ENCODE measurements at regions not wholly inside any gene's neighbourhood (a gene's known extent, or its start where the extent isn't known, plus 50 kb on each side); places are given as distances from the start of the nearest gene placed in this dataset.
"Not testable (repeated sequence)": the region's sequence is repeated elsewhere in the genome, so short reads cannot be mapped to it uniquely, and the experiment has no call there.

GRCh38 chr18:55925772-55926171 lies 337.8 kb upstream of the TCF4 start:
- in situ Hi-C loops (cut with HindIII; ENCODE audit: low pct_unique_long_range_greater_than_20kb, low sequenced_read_pairs) = no loop called here
- TF ChIP-seq JUND (IDR thresholded peaks at IDR 0.05; ENCODE audit: low read depth) = no peak
- DNase-seq (ENCODE audit: low read depth in 1 of 2, low spot score in 1 of 2) = no peak

- no peak for TF ChIP-seq JUND (IDR thresholded peaks at IDR 0.05; ENCODE audit: low read depth)
- in situ Hi-C loops (cut with HindIII; ENCODE audit: low pct_unique_long_range_greater_than_20kb, low sequenced_read_pairs) = no loop called here
- no peak for DNase-seq (ENCODE audit: low read depth in 1 of 2, low spot score in 1 of 2)
Measured at GRCh38 chr18:55920063-55920462, 332.1 kb upstream of the TCF4 start.

- in situ Hi-C loops (cut with HindIII; ENCODE audit: low pct_unique_long_range_greater_than_20kb, low sequenced_read_pairs) = no loop called here
- DNase-seq (ENCODE audit: low read depth in 1 of 2, low spot score in 1 of 2) = no peak
- no peak for TF ChIP-seq JUND (IDR thresholded peaks at IDR 0.05; ENCODE audit: low read depth)
Measured at GRCh38 chr18:55918444-55918843, 330.5 kb upstream of the TCF4 start.

DNA sequence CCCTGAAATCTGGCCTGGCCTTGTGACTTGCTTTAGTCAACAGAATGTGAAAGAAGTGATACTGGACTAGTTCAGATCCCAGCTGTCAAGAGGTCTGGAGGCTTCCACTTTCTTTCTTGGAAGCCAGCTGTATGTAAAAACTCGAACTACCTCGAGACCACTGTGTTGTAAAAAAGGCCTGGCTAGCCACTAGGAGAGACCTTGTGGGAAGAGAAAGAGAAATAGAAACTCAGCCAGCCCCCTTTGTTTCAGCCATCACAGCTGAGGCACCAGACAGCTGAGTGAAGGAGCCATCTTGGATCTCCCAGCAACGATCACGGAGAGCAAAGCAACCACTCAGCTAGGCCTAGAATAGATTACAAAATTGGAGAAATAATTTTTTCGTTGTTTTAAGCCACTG lies 324.9 kb upstream of the TCF4 start:
- no peak for DNase-seq (ENCODE audit: low read depth in 1 of 2, low spot score in 1 of 2)
- TF ChIP-seq JUND (IDR thresholded peaks at IDR 0.05; ENCODE audit: low read depth) = no peak
- in situ Hi-C loops (cut with HindIII; ENCODE audit: low pct_unique_long_range_greater_than_20kb, low sequenced_read_pairs) = no loop called here

GRCh38 chr18:55912071-55912470 lies 324.1 kb upstream of the TCF4 start:
- TF ChIP-seq JUND (IDR thresholded peaks at IDR 0.05; ENCODE audit: low read depth) = no peak
- in situ Hi-C loops (cut with HindIII; ENCODE audit: low pct_unique_long_range_greater_than_20kb, low sequenced_read_pairs) = no loop called here
- DNase-seq (ENCODE audit: low read depth in 1 of 2, low spot score in 1 of 2) = no peak

DNA sequence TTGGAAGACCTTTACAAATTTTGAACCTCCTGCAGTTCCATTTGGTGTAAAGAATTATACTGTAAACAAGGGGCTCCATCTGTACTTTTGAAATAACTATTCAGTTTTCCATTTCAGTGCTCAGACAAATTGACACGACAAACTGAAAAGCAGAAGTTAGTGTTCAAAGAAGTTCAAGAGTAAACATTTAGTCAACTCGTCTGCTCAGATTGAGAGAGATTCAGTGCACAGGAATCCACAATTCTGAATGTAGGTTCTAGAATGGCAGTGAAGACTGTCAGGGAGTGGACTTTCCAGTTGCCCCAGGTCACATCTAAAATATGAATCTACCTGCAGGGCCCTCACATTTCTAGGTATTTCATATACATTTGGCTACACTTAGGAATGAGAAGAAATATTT lies 322.3 kb upstream of the TCF4 start:
- in situ Hi-C loops (cut with HindIII; ENCODE audit: low pct_unique_long_range_greater_than_20kb, low sequenced_read_pairs) = no loop called here
- TF ChIP-seq JUND (IDR thresholded peaks at IDR 0.05; ENCODE audit: low read depth) = no peak
- DNase-seq (ENCODE audit: low read depth in 1 of 2, low spot score in 1 of 2) = peak in 1 of 2 experiments; percentile 6

DNA sequence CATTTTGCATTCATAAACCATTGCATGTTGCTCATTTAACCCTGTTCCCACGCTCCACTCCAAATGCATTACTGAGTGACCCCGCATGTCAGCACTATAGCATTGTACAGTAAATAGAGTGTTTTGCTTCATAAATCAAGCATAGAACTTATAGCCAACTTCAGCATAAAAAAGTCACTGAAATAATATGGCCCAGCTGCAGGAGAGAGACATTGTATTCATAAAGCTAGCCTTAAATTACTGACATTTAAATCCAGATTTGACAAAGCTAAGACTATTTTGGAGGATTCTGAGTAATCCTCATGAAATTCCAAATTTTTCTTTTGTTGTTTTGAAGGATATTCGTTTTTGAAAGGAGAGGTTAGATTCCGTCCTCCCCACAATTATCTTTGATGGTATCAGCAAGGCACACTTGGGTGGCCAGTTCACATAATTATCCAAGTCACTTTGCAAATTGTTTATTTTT lies 320.9 kb upstream of the TCF4 start:
- in situ Hi-C loops (cut with HindIII; ENCODE audit: low pct_unique_long_range_greater_than_20kb, low sequenced_read_pairs) = no loop called here
- TF ChIP-seq JUND (IDR thresholded peaks at IDR 0.05; ENCODE audit: low read depth) = no peak
- no peak for DNase-seq (ENCODE audit: low read depth in 1 of 2, low spot score in 1 of 2)

DNA sequence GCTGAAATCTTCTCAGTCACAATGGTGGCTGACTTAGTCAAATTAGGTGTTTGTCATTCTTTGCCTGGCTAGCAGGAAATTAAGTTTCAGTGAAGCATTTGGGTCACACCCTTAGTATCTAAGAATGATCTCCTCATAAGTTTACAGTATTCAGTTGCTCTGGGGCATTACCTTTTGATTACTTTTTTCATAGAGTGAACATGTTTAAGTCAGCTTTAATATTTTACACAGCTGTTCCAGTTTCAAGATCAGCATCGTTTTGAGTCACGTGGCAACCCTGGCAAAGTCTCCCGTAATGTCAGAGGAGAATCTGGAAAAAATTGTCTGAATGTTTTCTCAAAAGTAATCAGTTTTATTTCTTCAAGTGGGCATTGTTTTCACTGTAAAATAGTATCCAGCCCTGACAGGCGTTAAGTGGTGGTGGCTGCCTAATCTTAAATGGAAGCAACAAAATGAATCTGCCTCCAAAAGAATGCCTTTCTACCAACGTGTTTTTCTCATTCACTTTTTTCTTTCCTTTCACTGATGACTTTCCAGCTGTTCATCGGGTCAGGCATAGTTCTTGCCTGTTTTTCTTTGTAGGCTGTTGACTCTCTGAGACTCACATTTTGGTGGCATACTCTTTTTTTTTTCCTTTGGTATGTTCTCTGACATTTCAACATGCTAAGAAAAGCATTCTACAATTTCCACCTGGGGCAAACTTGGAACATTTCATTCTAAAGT lies 319.6 kb upstream of the TCF4 start:
- in situ Hi-C loops (cut with HindIII; ENCODE audit: low pct_unique_long_range_greater_than_20kb, low sequenced_read_pairs) = no loop called here
- no peak for TF ChIP-seq JUND (IDR thresholded peaks at IDR 0.05; ENCODE audit: low read depth)
- no peak for DNase-seq (ENCODE audit: low read depth in 1 of 2, low spot score in 1 of 2)

DNA sequence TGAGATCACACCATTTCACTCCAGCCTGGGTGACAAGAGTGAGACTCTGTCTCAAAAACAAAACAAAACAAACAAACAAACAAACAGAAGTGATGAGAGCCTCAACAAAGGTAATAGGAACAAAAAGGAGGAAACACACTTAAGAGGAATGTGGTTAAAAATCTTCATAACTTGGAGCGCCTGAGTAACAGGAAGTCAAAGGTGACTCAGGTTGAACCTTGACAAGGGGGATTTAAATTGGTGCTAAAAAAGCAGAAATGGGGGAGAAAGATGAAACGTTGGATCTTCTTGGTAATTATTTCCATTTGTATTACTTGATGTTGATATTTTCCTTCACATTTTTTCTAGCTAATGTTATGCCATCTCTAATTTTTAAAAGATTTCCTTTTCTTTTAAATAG lies 318.5 kb upstream of the TCF4 start:
- no peak for DNase-seq (ENCODE audit: low read depth in 1 of 2, low spot score in 1 of 2)
- no peak for TF ChIP-seq JUND (IDR thresholded peaks at IDR 0.05; ENCODE audit: low read depth)
- in situ Hi-C loops (cut with HindIII; ENCODE audit: low pct_unique_long_range_greater_than_20kb, low sequenced_read_pairs) = no loop called here

DNA sequence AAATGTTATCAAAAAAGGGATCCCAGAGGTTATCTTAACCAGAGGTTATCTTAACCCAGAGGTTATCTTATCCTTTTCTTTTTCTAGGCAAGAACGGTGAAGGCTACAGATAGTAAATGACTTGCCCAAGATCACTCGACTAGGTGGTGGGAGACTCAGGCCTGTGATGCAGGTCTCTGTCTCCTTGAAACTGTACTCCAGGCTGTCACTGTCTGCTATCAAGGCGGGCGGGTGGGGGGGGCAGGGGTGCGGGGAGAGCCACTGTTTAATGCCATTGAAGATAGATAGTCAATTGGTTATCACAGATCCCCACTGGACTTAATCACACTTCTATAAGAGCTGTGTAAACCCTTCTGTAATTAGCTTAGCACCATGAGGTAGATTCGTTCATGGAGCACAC lies 315.9 kb upstream of the TCF4 start:
- in situ Hi-C loops (cut with HindIII; ENCODE audit: low pct_unique_long_range_greater_than_20kb, low sequenced_read_pairs) = no loop called here
- TF ChIP-seq JUND (IDR thresholded peaks at IDR 0.05; ENCODE audit: low read depth) = no peak
- no peak for DNase-seq (ENCODE audit: low read depth in 1 of 2, low spot score in 1 of 2)

DNA sequence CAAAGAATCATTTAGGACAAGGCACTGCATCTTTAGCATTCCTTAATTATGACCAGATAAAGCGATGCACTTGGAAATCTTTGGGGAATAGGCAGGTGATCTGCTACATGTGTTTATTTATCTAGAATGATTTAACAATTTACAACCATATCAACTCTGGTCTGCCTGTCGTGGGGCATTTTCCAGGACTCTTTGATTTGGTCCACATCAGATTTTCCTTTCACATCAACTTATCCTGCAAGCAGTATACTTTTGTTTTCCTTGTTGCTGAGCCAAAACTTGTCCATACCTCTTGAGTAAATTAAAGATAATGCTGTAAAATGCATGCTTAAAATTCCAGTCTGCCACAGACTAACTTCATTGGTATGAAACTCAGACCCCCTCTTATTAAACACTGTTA lies 312.4 kb upstream of the TCF4 start:
- TF ChIP-seq JUND (IDR thresholded peaks at IDR 0.05; ENCODE audit: low read depth) = no peak
- in situ Hi-C loops (cut with HindIII; ENCODE audit: low pct_unique_long_range_greater_than_20kb, low sequenced_read_pairs) = no loop called here
- DNase-seq (ENCODE audit: low read depth in 1 of 2, low spot score in 1 of 2) = no peak

- DNase-seq (ENCODE audit: low read depth in 1 of 2, low spot score in 1 of 2) = peak in 1 of 2 experiments; percentile 26
- TF ChIP-seq JUND (IDR thresholded peaks at IDR 0.05; ENCODE audit: low read depth) = no peak
- in situ Hi-C loops (cut with HindIII; ENCODE audit: low pct_unique_long_range_greater_than_20kb, low sequenced_read_pairs) = no loop called here
Measured at GRCh38 chr18:55897091-55897689, 309.2 kb upstream of the TCF4 start.

- in situ Hi-C loops (cut with HindIII; ENCODE audit: low pct_unique_long_range_greater_than_20kb, low sequenced_read_pairs) = no loop called here
- TF ChIP-seq JUND (IDR thresholded peaks at IDR 0.05; ENCODE audit: low read depth) = no peak
- DNase-seq (ENCODE audit: low read depth in 1 of 2, low spot score in 1 of 2) = no peak
Measured at GRCh38 chr18:55893948-55894347, 306.0 kb upstream of the TCF4 start.

DNA sequence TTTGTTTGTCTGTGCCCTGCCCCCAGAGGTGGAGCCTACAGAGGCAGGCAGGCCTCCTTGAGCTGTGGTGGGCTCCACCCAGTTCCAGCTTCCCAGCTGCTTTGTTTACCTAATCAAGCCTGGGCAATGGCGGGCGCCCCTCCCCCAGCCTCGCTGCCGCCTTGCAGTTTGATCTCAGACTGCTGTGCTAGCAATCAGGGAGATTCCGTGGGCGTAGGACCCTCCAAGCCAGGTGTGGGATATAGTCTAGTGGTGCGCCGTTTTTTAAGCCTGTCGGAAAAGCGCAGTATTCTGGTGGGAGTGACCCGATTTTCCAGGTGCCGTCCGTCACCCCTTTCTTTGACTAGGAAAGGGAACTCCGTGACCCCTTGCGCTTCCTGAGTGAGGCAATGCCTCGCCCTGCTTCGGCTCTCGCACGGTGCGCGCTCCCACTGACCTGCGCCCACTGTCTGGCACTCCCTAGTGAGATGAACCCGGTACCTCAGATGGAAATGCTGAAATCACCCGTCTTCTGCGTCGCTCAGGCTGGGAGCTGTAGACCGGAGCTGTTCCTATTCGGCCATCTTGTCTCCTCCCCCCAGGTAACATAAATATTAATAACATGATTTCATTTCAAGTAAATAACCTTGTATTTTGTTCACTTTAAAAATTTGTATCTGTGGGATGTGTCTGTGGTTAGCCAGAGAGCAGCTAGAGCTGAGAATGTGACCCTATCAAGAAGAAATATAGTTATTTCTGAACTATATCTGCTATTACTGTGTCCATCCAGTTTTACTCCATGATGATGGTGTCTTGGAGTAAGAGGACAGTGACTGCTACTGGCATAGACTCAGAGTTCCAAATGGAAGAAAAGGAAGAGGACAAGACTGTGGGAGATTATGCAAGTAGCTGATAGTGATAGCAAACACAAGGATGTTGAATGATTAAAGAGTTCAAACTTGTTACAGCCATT lies 305.1 kb upstream of the TCF4 start:
- in situ Hi-C loops (cut with HindIII; ENCODE audit: low pct_unique_long_range_greater_than_20kb, low sequenced_read_pairs); DNase-seq (ENCODE audit: low read depth in 1 of 2, low spot score in 1 of 2): not testable (repeated sequence)
